ENCODE measurements at regions not wholly inside any gene's neighbourhood (a gene's known extent, or its start where the extent isn't known, plus 50 kb on each side); places are given as distances from the start of the nearest gene placed in this dataset.

- H3K9ac ChIP-seq (ENCODE audit: low read depth in 1 of 2, low read length in 2 of 2), result no peak overlapping the region
- no peaks in the 10 kb centered on the region for H3K36me3 ChIP-seq (ENCODE audit: control insufficient read depth in 2 of 2, insufficient read depth in 2 of 2, low read length in 2 of 2)
- peaks cover 0 to 2% of the 10 kb centered on the region in 2 donors for H3K4me1 ChIP-seq (ENCODE audit: control insufficient read depth in 2 of 2, insufficient read depth in 2 of 2, low read length in 2 of 2)
- no peaks in the 10 kb centered on the region for H3K27me3 ChIP-seq (ENCODE audit: control insufficient read depth in 2 of 2, insufficient read depth in 2 of 2, low read length in 2 of 2)
- H3K9me3 ChIP-seq (ENCODE audit: control insufficient read depth in 2 of 2, low read length in 2 of 2), result peaks cover 0 to 2% of the 10 kb centered on the region in 2 donors
- H3K27ac ChIP-seq (ENCODE audit: low read depth in 2 of 2, low read length in 2 of 2), result no peak overlapping the region
- H3K4me3 ChIP-seq (ENCODE audit: low read length in 2 of 2), result no peak overlapping the region
Observed at GRCh38 chr3:95168526-95168925, 1105.7 kb downstream of the NSUN3 start.

GRCh38 chr3:95172164-95172943 lies 1109.5 kb downstream of the NSUN3 start:
- Histone ChIP-seq H3K9me3 (ENCODE audit: control insufficient read depth in 2 of 2, low read length in 2 of 2) (peaks cover 0 to 2% of the 10 kb centered on the region in 2 donors), H3K4me3 (ENCODE audit: low read length in 2 of 2) (no peak overlapping the region), H3K4me1 (ENCODE audit: control insufficient read depth in 2 of 2, insufficient read depth in 2 of 2, low read length in 2 of 2) (peaks cover 0 to 2% of the 10 kb centered on the region in 2 donors), H3K27ac (ENCODE audit: low read depth in 2 of 2, low read length in 2 of 2) (no peak overlapping the region), H3K9ac (ENCODE audit: low read depth in 1 of 2, low read length in 2 of 2) (no peak overlapping the region), H3K27me3 (ENCODE audit: control insufficient read depth in 2 of 2, insufficient read depth in 2 of 2, low read length in 2 of 2) (no peaks in the 10 kb centered on the region), H3K36me3 (ENCODE audit: control insufficient read depth in 2 of 2, insufficient read depth in 2 of 2, low read length in 2 of 2) (no peaks in the 10 kb centered on the region)

GRCh38 chr3:95177096-95177495 lies 1114.2 kb downstream of the NSUN3 start:
- H3K27ac ChIP-seq (ENCODE audit: low read depth in 2 of 2, low read length in 2 of 2), result no peak overlapping the region
- H3K9me3 ChIP-seq (ENCODE audit: control insufficient read depth in 2 of 2, low read length in 2 of 2), result no peaks in the 10 kb centered on the region
- peaks cover 0 to 2% of the 10 kb centered on the region in 2 donors for H3K4me1 ChIP-seq (ENCODE audit: control insufficient read depth in 2 of 2, insufficient read depth in 2 of 2, low read length in 2 of 2)
- no peak overlapping the region for H3K9ac ChIP-seq (ENCODE audit: low read depth in 1 of 2, low read length in 2 of 2)
- no peaks in the 10 kb centered on the region for H3K36me3 ChIP-seq (ENCODE audit: control insufficient read depth in 2 of 2, insufficient read depth in 2 of 2, low read length in 2 of 2)
- H3K4me3 ChIP-seq (ENCODE audit: low read length in 2 of 2), result no peak overlapping the region
- no peaks in the 10 kb centered on the region for H3K27me3 ChIP-seq (ENCODE audit: control insufficient read depth in 2 of 2, insufficient read depth in 2 of 2, low read length in 2 of 2)

GRCh38 chr3:95184038-95184437 lies 1121.2 kb downstream of the NSUN3 start:
- Histone ChIP-seq H3K36me3 (ENCODE audit: control insufficient read depth in 2 of 2, insufficient read depth in 2 of 2, low read length in 2 of 2) (no peaks in the 10 kb centered on the region), H3K9ac (ENCODE audit: low read depth in 1 of 2, low read length in 2 of 2) (no peak overlapping the region), H3K4me3 (ENCODE audit: low read length in 2 of 2) (no peak overlapping the region), H3K9me3 (ENCODE audit: control insufficient read depth in 2 of 2, low read length in 2 of 2) (no peaks in the 10 kb centered on the region), H3K4me1 (ENCODE audit: control insufficient read depth in 2 of 2, insufficient read depth in 2 of 2, low read length in 2 of 2) (no peaks in the 10 kb centered on the region), H3K27me3 (ENCODE audit: control insufficient read depth in 2 of 2, insufficient read depth in 2 of 2, low read length in 2 of 2) (no peaks in the 10 kb centered on the region), H3K27ac (ENCODE audit: low read depth in 2 of 2, low read length in 2 of 2) (no peak overlapping the region)

- Histone ChIP-seq H3K4me3 (ENCODE audit: low read length in 2 of 2) (no peak overlapping the region), H3K36me3 (ENCODE audit: control insufficient read depth in 2 of 2, insufficient read depth in 2 of 2, low read length in 2 of 2) (no peaks in the 10 kb centered on the region), H3K9me3 (ENCODE audit: control insufficient read depth in 2 of 2, low read length in 2 of 2) (no peaks in the 10 kb centered on the region), H3K9ac (ENCODE audit: low read depth in 1 of 2, low read length in 2 of 2) (no peak overlapping the region), H3K27me3 (ENCODE audit: control insufficient read depth in 2 of 2, insufficient read depth in 2 of 2, low read length in 2 of 2) (no peaks in the 10 kb centered on the region), H3K4me1 (ENCODE audit: control insufficient read depth in 2 of 2, insufficient read depth in 2 of 2, low read length in 2 of 2) (no peaks in the 10 kb centered on the region), H3K27ac (ENCODE audit: low read depth in 2 of 2, low read length in 2 of 2) (no peak overlapping the region)
Observed at GRCh38 chr3:95189348-95189747, 1126.5 kb downstream of the NSUN3 start.

- Histone ChIP-seq H3K27ac (ENCODE audit: low read depth in 2 of 2, low read length in 2 of 2) (no peak overlapping the region), H3K4me1 (ENCODE audit: control insufficient read depth in 2 of 2, insufficient read depth in 2 of 2, low read length in 2 of 2) (no peaks in the 10 kb centered on the region), H3K4me3 (ENCODE audit: low read length in 2 of 2) (no peak overlapping the region), H3K27me3 (ENCODE audit: control insufficient read depth in 2 of 2, insufficient read depth in 2 of 2, low read length in 2 of 2) (no peaks in the 10 kb centered on the region), H3K9ac (ENCODE audit: low read depth in 1 of 2, low read length in 2 of 2) (no peak overlapping the region), H3K36me3 (ENCODE audit: control insufficient read depth in 2 of 2, insufficient read depth in 2 of 2, low read length in 2 of 2) (no peaks in the 10 kb centered on the region), H3K9me3 (ENCODE audit: control insufficient read depth in 2 of 2, low read length in 2 of 2) (no peaks in the 10 kb centered on the region)
Observed at GRCh38 chr3:95197661-95198060, 1134.8 kb downstream of the NSUN3 start.

GRCh38 chr3:95200384-95200783 lies 1137.5 kb downstream of the NSUN3 start:
- Histone ChIP-seq H3K36me3 (ENCODE audit: control insufficient read depth in 2 of 2, insufficient read depth in 2 of 2, low read length in 2 of 2) (no peaks in the 10 kb centered on the region), H3K27me3 (ENCODE audit: control insufficient read depth in 2 of 2, insufficient read depth in 2 of 2, low read length in 2 of 2) (no peaks in the 10 kb centered on the region), H3K9me3 (ENCODE audit: control insufficient read depth in 2 of 2, low read length in 2 of 2) (no peaks in the 10 kb centered on the region), H3K9ac (ENCODE audit: low read depth in 1 of 2, low read length in 2 of 2) (no peak overlapping the region), H3K27ac (ENCODE audit: low read depth in 2 of 2, low read length in 2 of 2) (no peak overlapping the region), H3K4me3 (ENCODE audit: low read length in 2 of 2) (no peak overlapping the region), H3K4me1 (ENCODE audit: control insufficient read depth in 2 of 2, insufficient read depth in 2 of 2, low read length in 2 of 2) (no peaks in the 10 kb centered on the region)

GRCh38 chr3:95210878-95211277 lies 1148.0 kb downstream of the NSUN3 start:
- Histone ChIP-seq H3K27ac (ENCODE audit: low read depth in 2 of 2, low read length in 2 of 2) (no peak overlapping the region), H3K4me1 (ENCODE audit: control insufficient read depth in 2 of 2, insufficient read depth in 2 of 2, low read length in 2 of 2) (no peaks in the 10 kb centered on the region), H3K4me3 (ENCODE audit: low read length in 2 of 2) (no peak overlapping the region), H3K9me3 (ENCODE audit: control insufficient read depth in 2 of 2, low read length in 2 of 2) (no peaks in the 10 kb centered on the region), H3K36me3 (ENCODE audit: control insufficient read depth in 2 of 2, insufficient read depth in 2 of 2, low read length in 2 of 2) (no peaks in the 10 kb centered on the region), H3K27me3 (ENCODE audit: control insufficient read depth in 2 of 2, insufficient read depth in 2 of 2, low read length in 2 of 2) (no peaks in the 10 kb centered on the region), H3K9ac (ENCODE audit: low read depth in 1 of 2, low read length in 2 of 2) (no peak overlapping the region)

GRCh38 chr3:95212117-95212516 lies 1149.3 kb downstream of the NSUN3 start:
- Histone ChIP-seq H3K9ac (ENCODE audit: low read depth in 1 of 2, low read length in 2 of 2) (no peak overlapping the region), H3K27ac (ENCODE audit: low read depth in 2 of 2, low read length in 2 of 2) (no peak overlapping the region), H3K4me1 (ENCODE audit: control insufficient read depth in 2 of 2, insufficient read depth in 2 of 2, low read length in 2 of 2) (no peaks in the 10 kb centered on the region), H3K4me3 (ENCODE audit: low read length in 2 of 2) (no peak overlapping the region), H3K27me3 (ENCODE audit: control insufficient read depth in 2 of 2, insufficient read depth in 2 of 2, low read length in 2 of 2) (no peaks in the 10 kb centered on the region), H3K36me3 (ENCODE audit: control insufficient read depth in 2 of 2, insufficient read depth in 2 of 2, low read length in 2 of 2) (no peaks in the 10 kb centered on the region), H3K9me3 (ENCODE audit: control insufficient read depth in 2 of 2, low read length in 2 of 2) (no peaks in the 10 kb centered on the region)

- Histone ChIP-seq H3K4me3 (ENCODE audit: low read length in 2 of 2) (no peak overlapping the region), H3K9me3 (ENCODE audit: control insufficient read depth in 2 of 2, low read length in 2 of 2) (no peaks in the 10 kb centered on the region), H3K9ac (ENCODE audit: low read depth in 1 of 2, low read length in 2 of 2) (no peak overlapping the region), H3K36me3 (ENCODE audit: control insufficient read depth in 2 of 2, insufficient read depth in 2 of 2, low read length in 2 of 2) (no peaks in the 10 kb centered on the region), H3K27ac (ENCODE audit: low read depth in 2 of 2, low read length in 2 of 2) (no peak overlapping the region), H3K27me3 (ENCODE audit: control insufficient read depth in 2 of 2, insufficient read depth in 2 of 2, low read length in 2 of 2) (no peaks in the 10 kb centered on the region), H3K4me1 (ENCODE audit: control insufficient read depth in 2 of 2, insufficient read depth in 2 of 2, low read length in 2 of 2) (no peaks in the 10 kb centered on the region)
Observed at GRCh38 chr3:95215437-95215957, 1152.6 kb downstream of the NSUN3 start.
